ENCODE measurements at regions not wholly inside any gene's neighbourhood (a gene's known extent, or its start where the extent isn't known, plus 50 kb on each side); places are given as distances from the start of the nearest gene placed in this dataset.
"Not testable (repeated sequence)": the region's sequence is repeated elsewhere in the genome, so short reads cannot be mapped to it uniquely, and the experiment has no call there.

DNA sequence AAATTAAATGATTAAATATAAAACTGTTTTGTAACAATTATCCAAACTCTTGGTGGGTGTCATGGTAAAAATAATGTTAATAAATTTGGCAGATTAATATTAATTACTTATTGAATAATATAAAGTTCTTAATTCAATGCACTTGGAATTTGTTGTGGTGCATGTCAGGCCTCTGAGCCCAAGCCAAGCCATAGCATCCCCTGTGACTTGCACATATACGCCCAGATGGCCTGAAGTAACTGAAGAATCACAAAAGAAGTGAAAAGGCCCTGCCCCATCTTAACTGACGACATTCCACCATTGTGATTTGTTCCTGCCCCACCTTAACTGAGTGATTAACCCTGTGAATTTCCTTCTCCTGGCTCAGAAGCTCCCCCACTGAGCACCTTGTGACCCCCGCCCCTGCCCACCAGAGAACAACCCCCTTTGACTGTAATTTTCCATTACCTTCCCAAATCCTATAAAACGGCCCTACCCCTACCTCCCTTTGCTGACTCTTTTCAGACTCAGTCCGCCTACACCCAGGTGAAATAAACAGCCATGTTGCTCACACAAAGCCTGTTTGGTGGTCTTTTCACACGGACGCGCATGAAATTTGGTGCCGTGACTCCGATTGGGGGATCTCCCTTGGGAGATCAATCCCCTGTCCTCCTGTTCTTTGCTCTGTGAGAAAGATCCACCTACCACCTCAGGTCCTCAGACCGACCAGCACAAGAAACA lies 562.9 kb downstream of the HTR7 start:
- Histone ChIP-seq H3K4me3 (ENCODE audit: low read length) (peak overlapping the region; percentile 75), H3K9ac (ENCODE audit: low read length) (peak overlapping the region; percentile 82)

DNA sequence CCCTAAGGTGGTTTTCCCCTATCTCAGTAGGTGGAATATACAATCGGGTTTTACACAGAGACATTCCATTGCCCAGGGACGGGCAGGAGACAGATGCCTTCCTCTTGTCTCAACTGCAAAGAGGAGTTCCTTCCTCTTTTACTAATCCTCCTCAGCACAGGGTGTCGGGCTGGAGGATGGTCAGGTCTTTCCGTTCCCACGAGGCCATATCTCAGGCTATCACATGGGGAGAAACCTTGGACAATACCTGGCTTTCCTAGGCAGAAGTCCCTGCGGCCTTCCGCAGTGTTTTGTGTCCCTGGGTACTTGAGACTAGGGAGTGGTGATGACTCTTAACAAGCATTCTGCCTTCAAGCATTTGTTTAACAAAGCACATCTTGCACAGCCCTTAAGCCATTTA lies 555.8 kb downstream of the HTR7 start:
- peaks cover 28% of the 10 kb centered on the region for H3K4me1 ChIP-seq (ENCODE audit: control insufficient read depth, low read depth, low read length)
- peak overlapping the region; percentile 56 for H3K9ac ChIP-seq (ENCODE audit: low read length)
- not testable (repeated sequence) for H3K36me3 ChIP-seq (ENCODE audit: control insufficient read depth, low read depth, low read length); H3K27me3 ChIP-seq (ENCODE audit: control insufficient read depth, insufficient read depth, low read length); H3K27ac ChIP-seq (ENCODE audit: low read length); H3K9me3 ChIP-seq (ENCODE audit: control insufficient read depth, low read depth, low read length)
- peak overlapping the region; percentile 50 for H3K4me3 ChIP-seq (ENCODE audit: low read length)

More for the DNA sequence above, 562.9 kb downstream of the HTR7 start:
- not testable (repeated sequence) for H3K27me3 ChIP-seq (ENCODE audit: control insufficient read depth, insufficient read depth, low read length); H3K9me3 ChIP-seq (ENCODE audit: control insufficient read depth, low read depth, low read length); H3K36me3 ChIP-seq (ENCODE audit: control insufficient read depth, low read depth, low read length)
- H3K27ac ChIP-seq (ENCODE audit: low read length): peak overlapping the region; percentile 62
- H3K4me1 ChIP-seq (ENCODE audit: control insufficient read depth, low read depth, low read length): peaks cover 16% of the 10 kb centered on the region

DNA sequence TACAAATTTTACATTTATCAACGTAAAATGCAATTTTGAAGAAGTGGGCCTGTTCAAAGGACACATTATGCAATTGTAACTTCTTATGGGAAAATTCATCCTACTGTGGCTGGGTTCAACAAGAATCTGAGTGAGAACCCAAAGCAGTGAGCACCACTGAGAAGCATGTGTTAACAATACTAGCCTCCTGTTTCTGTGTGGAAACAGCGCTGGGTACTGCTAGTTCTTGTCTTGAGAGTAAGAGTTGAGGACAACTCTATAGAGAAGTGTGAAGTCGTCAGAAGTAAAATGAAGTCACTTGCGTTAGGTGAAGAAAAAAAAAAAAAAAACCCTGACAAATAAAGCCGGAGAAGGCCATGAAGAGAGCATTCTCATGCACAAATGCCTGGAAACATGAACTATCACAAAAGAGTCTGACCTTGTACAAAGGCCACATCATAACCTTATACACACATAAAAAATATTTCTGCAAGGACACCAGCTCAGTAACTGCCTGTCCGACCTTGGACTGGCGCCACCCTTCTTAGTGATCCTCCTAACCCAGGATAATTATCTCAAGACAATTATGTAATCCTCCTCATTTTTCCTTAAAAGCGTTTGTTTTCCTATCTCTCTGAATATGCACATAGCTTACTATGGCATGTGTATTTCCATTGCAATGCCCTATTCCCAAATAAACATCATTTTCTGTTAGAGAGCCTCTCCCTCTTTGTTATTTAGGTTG lies 554.9 kb downstream of the HTR7 start:
- H3K4me3 ChIP-seq (ENCODE audit: low read length): no peak overlapping the region
- H3K4me1 ChIP-seq (ENCODE audit: control insufficient read depth, low read depth, low read length): peaks cover 28% of the 10 kb centered on the region
- H3K27ac ChIP-seq (ENCODE audit: low read length): peak overlapping the region; percentile 38
- H3K9me3 ChIP-seq (ENCODE audit: control insufficient read depth, low read depth, low read length): no peaks in the 10 kb centered on the region
- peaks cover 2% of the 10 kb centered on the region for H3K36me3 ChIP-seq (ENCODE audit: control insufficient read depth, low read depth, low read length)
- H3K9ac ChIP-seq (ENCODE audit: low read length): peak overlapping the region; percentile 21
- H3K27me3 ChIP-seq (ENCODE audit: control insufficient read depth, insufficient read depth, low read length): no peaks in the 10 kb centered on the region

DNA sequence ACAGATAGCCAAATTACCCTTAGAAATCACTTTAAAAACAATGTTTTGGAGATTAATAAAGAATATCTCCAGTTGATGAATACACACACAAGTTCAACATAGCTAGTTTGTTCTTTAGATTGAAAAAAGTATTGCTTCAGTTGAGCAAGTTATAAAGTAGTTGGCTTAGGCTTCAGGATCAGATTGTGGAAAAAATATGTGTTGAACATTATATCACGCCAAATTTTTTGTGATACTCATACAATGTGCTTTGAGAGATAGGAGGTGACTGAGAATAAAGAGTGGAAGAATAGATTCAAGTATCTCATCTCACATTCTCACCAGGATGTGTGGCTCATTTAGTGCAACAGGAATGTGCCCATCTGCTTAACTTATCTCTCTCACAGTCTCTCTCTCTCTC lies 553.3 kb downstream of the HTR7 start:
- H3K4me1 ChIP-seq (ENCODE audit: control insufficient read depth, low read depth, low read length): peaks cover 28% of the 10 kb centered on the region
- H3K4me3 ChIP-seq (ENCODE audit: low read length): no peak overlapping the region
- H3K27ac ChIP-seq (ENCODE audit: low read length): no peak overlapping the region
- peaks cover 6% of the 10 kb centered on the region for H3K9me3 ChIP-seq (ENCODE audit: control insufficient read depth, low read depth, low read length)
- no peaks in the 10 kb centered on the region for H3K27me3 ChIP-seq (ENCODE audit: control insufficient read depth, insufficient read depth, low read length)
- H3K36me3 ChIP-seq (ENCODE audit: control insufficient read depth, low read depth, low read length): no peaks in the 10 kb centered on the region
- H3K9ac ChIP-seq (ENCODE audit: low read length): no peak overlapping the region

DNA sequence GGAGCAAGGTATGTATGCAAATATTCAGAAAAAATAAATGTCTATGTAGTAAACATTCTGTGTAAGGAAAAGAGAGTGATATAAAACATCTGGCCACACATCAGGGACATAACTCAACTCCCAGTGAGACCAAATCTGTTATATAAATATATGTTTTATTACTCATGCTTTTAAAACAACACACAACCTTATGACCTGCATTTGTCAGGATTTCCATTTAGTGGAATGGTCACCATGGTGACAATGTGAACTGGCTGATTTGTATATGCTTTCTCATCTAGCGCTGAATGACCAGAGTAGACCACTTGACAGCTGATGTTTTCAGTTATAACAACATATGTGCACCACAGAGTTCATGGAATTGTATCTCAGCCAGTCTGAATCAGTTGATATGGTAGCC lies 551.7 kb downstream of the HTR7 start:
- H3K27ac ChIP-seq (ENCODE audit: low read length): no peak overlapping the region

DNA sequence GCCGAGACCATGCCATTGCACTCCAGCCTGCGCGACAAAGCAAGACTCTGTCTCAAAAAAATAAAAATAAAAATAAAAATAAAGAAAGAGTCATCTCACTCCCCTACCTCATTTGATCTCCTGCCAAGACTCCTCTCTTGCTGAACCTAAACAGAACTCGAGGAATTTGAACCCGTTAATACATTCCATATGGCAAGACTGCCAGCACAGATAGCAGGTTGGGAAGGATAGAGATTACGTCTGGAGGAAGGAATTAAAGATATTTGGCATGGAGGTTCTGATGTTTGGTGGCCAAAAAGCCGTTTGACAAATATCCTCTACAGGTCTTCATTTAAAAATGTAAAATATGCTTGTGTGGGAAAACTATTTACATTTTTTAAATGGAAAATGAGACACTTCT lies 549.6 kb downstream of the HTR7 start:
- no peaks in the 10 kb centered on the region for H3K36me3 ChIP-seq (ENCODE audit: control insufficient read depth, low read depth, low read length)
- no peak overlapping the region for H3K4me3 ChIP-seq (ENCODE audit: low read length)
- H3K27me3 ChIP-seq (ENCODE audit: control insufficient read depth, insufficient read depth, low read length): no peaks in the 10 kb centered on the region

More for the DNA sequence above, 551.7 kb downstream of the HTR7 start:
- no peak overlapping the region for H3K9ac ChIP-seq (ENCODE audit: low read length)
- peaks cover 6% of the 10 kb centered on the region for H3K9me3 ChIP-seq (ENCODE audit: control insufficient read depth, low read depth, low read length)
- H3K4me3 ChIP-seq (ENCODE audit: low read length): no peak overlapping the region
- H3K36me3 ChIP-seq (ENCODE audit: control insufficient read depth, low read depth, low read length): no peaks in the 10 kb centered on the region
- H3K4me1 ChIP-seq (ENCODE audit: control insufficient read depth, low read depth, low read length): peaks cover 23% of the 10 kb centered on the region
- H3K27me3 ChIP-seq (ENCODE audit: control insufficient read depth, insufficient read depth, low read length): no peaks in the 10 kb centered on the region

GRCh38 chr10:90313576-90314325 lies 544.1 kb downstream of the HTR7 start:
- no peak overlapping the region for H3K9ac ChIP-seq (ENCODE audit: low read length)

More for the DNA sequence above, 549.6 kb downstream of the HTR7 start:
- Histone ChIP-seq H3K27ac (ENCODE audit: low read length) (no peak overlapping the region), H3K9me3 (ENCODE audit: control insufficient read depth, low read depth, low read length) (peaks cover 6% of the 10 kb centered on the region), H3K9ac (ENCODE audit: low read length) (no peak overlapping the region), H3K4me1 (ENCODE audit: control insufficient read depth, low read depth, low read length) (peaks cover 3% of the 10 kb centered on the region)

GRCh38 chr10:90314718-90315117 lies 543.1 kb downstream of the HTR7 start:
- no peak overlapping the region for H3K4me3 ChIP-seq (ENCODE audit: low read length)
- H3K27me3 ChIP-seq (ENCODE audit: control insufficient read depth, insufficient read depth, low read length): no peaks in the 10 kb centered on the region
- no peaks in the 10 kb centered on the region for H3K36me3 ChIP-seq (ENCODE audit: control insufficient read depth, low read depth, low read length)
- H3K9me3 ChIP-seq (ENCODE audit: control insufficient read depth, low read depth, low read length): no peaks in the 10 kb centered on the region
- H3K27ac ChIP-seq (ENCODE audit: low read length): no peak overlapping the region
- H3K4me1 ChIP-seq (ENCODE audit: control insufficient read depth, low read depth, low read length): peaks cover 20% of the 10 kb centered on the region
- no peak overlapping the region for H3K9ac ChIP-seq (ENCODE audit: low read length)

More at GRCh38 chr10:90313576-90314325, 544.1 kb downstream of the HTR7 start:
- Histone ChIP-seq H3K27ac (ENCODE audit: low read length) (no peak overlapping the region), H3K4me1 (ENCODE audit: control insufficient read depth, low read depth, low read length) (peaks cover 14% of the 10 kb centered on the region), H3K36me3 (ENCODE audit: control insufficient read depth, low read depth, low read length) (no peaks in the 10 kb centered on the region), H3K27me3 (ENCODE audit: control insufficient read depth, insufficient read depth, low read length) (no peaks in the 10 kb centered on the region), H3K9me3 (ENCODE audit: control insufficient read depth, low read depth, low read length) (peaks cover 6% of the 10 kb centered on the region), H3K4me3 (ENCODE audit: low read length) (no peak overlapping the region)

- no peak overlapping the region for H3K4me3 ChIP-seq (ENCODE audit: low read length)
- H3K9me3 ChIP-seq (ENCODE audit: control insufficient read depth, low read depth, low read length): no peaks in the 10 kb centered on the region
- no peak overlapping the region for H3K9ac ChIP-seq (ENCODE audit: low read length)
- H3K27ac ChIP-seq (ENCODE audit: low read length): no peak overlapping the region
- H3K36me3 ChIP-seq (ENCODE audit: control insufficient read depth, low read depth, low read length): no peaks in the 10 kb centered on the region
- H3K4me1 ChIP-seq (ENCODE audit: control insufficient read depth, low read depth, low read length): peaks cover 32% of the 10 kb centered on the region
- no peaks in the 10 kb centered on the region for H3K27me3 ChIP-seq (ENCODE audit: control insufficient read depth, insufficient read depth, low read length)
Observed at GRCh38 chr10:90317172-90317571, 540.7 kb downstream of the HTR7 start.

- H3K4me1 ChIP-seq (ENCODE audit: control insufficient read depth, low read depth, low read length): peaks cover 32% of the 10 kb centered on the region
- no peaks in the 10 kb centered on the region for H3K36me3 ChIP-seq (ENCODE audit: control insufficient read depth, low read depth, low read length)
- no peak overlapping the region for H3K27ac ChIP-seq (ENCODE audit: low read length)
- no peak overlapping the region for H3K9ac ChIP-seq (ENCODE audit: low read length)
- no peaks in the 10 kb centered on the region for H3K9me3 ChIP-seq (ENCODE audit: control insufficient read depth, low read depth, low read length)
- H3K4me3 ChIP-seq (ENCODE audit: low read length): no peak overlapping the region
- H3K27me3 ChIP-seq (ENCODE audit: control insufficient read depth, insufficient read depth, low read length): no peaks in the 10 kb centered on the region
Observed at GRCh38 chr10:90318659-90319058, 539.2 kb downstream of the HTR7 start.

- Histone ChIP-seq H3K4me3 (ENCODE audit: low read length) (peak overlapping the region; percentile 40), H3K36me3 (ENCODE audit: control insufficient read depth, low read depth, low read length) (no peaks in the 10 kb centered on the region), H3K4me1 (ENCODE audit: control insufficient read depth, low read depth, low read length) (peaks cover 32% of the 10 kb centered on the region), H3K27ac (ENCODE audit: low read length) (peak overlapping the region; percentile 21), H3K27me3 (ENCODE audit: control insufficient read depth, insufficient read depth, low read length) (no peaks in the 10 kb centered on the region), H3K9me3 (ENCODE audit: control insufficient read depth, low read depth, low read length) (no peaks in the 10 kb centered on the region), H3K9ac (ENCODE audit: low read length) (no peak overlapping the region)
Observed at GRCh38 chr10:90319188-90319914, 538.5 kb downstream of the HTR7 start.
